SU-DHL-6 (cell line): ENCODE measurements at regions not wholly inside any gene's neighbourhood (a gene's known extent, or its start where the extent isn't known, plus 50 kb on each side); places are given as distances from the start of the nearest gene placed in this dataset.

Experiments used
- EZH2phosphoT487 ChIP-seq: fragments of 200-600 bp; sonication (generic), shearing (Covaris generic); conservative IDR thresholded peaks from 2 replicates; pipeline ENCODE4 v1.6.1; 2018; ENCODE audit warnings: mild to moderate bottlenecking, antibody characterized with exemption, low read length, moderate library complexity, mixed read lengths
- TF ChIP-seq, protein P1 (sequence below): fragments of 200-600 bp; sonication (generic); IDR thresholded peaks from one replicate; pipeline ENCODE4 v1.5.1; 2017; ENCODE audit warnings: antibody characterized with exemption, mild to moderate bottlenecking, low read length, moderate library complexity; ENCODE audit not compliant: insufficient read depth, poor library complexity, severe bottlenecking

DNA sequence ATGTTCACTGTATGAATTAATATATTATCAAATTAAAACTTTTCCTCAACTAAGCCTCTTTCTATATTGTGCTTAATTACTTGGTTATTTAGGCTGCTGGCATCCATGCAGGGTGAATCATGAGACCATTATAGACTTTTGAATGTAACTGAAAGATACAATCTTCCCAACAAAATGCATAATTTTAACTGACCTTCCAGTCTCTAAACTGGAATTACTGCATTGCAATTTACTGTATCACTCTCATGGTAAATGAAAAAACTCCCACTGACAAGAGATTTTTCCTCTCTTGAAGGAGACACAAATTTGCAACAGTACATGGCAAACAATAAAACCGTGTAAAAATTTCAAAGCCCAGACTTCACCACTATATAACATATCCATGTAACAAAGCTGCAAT is 349.5 kb downstream of the DRD1 start:
- TF ChIP-seq, protein P1, sequence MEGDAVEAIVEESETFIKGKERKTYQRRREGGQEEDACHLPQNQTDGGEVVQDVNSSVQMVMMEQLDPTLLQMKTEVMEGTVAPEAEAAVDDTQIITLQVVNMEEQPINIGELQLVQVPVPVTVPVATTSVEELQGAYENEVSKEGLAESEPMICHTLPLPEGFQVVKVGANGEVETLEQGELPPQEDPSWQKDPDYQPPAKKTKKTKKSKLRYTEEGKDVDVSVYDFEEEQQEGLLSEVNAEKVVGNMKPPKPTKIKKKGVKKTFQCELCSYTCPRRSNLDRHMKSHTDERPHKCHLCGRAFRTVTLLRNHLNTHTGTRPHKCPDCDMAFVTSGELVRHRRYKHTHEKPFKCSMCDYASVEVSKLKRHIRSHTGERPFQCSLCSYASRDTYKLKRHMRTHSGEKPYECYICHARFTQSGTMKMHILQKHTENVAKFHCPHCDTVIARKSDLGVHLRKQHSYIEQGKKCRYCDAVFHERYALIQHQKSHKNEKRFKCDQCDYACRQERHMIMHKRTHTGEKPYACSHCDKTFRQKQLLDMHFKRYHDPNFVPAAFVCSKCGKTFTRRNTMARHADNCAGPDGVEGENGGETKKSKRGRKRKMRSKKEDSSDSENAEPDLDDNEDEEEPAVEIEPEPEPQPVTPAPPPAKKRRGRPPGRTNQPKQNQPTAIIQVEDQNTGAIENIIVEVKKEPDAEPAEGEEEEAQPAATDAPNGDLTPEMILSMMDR = no peak
- no peak for TF ChIP-seq EZH2phosphoT487
